GM23248 (cell line): ENCODE measurements at regions not wholly inside any gene's neighbourhood (a gene's known extent, or its start where the extent isn't known, plus 50 kb on each side); places are given as distances from the start of the nearest gene placed in this dataset.

Experiments
- EZH2 ChIP-seq: fragments of 200-600 bp; sonication (generic); IDR thresholded peaks from 2 replicates; pipeline ENCODE4 v1.6.1; 2018; ENCODE audit warnings: antibody characterized with exemption, mild to moderate bottlenecking; ENCODE audit not compliant: insufficient read depth, poor library complexity, severe bottlenecking
- EZH2phosphoT487 ChIP-seq: fragments of 200-600 bp; sonication (generic); IDR thresholded peaks from 2 replicates; pipeline ENCODE4 v1.6.1; 2018; ENCODE audit warnings: antibody characterized with exemption, moderate library complexity, mild to moderate bottlenecking, low read depth; ENCODE audit not compliant: insufficient read depth

DNA sequence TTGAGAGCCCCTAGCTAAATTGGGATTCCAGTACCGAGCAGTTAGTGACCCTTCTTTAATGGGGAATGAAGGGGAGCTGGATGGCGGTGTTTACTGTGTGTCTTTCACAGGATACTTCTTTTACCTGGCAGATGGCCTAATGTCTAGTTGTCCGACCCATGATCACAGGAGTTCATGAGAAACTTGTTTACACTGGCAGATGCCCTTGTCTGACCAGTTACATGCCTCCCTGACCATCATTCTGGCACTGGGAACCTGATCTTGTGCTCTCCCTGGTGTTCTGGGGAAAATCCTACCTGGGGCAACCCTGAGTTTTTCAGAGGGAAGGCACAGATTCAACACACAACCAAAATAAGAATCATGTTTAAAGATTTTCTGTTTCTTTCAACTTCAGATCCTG, 120.1 kb upstream of the SLC13A1 start:
- TF ChIP-seq EZH2phosphoT487 (no peak), EZH2 (no peak)
